Fibroblast of skin of back (primary cell): ENCODE measurements at regions not wholly inside any gene's neighbourhood (a gene's known extent, or its start where the extent isn't known, plus 50 kb on each side); places are given as distances from the start of the nearest gene placed in this dataset.
"Not testable (repeated sequence)": the region's sequence is repeated elsewhere in the genome, so short reads cannot be mapped to it uniquely, and the experiment has no call there.

Experiments
- DNase-seq: peaks from one replicate; pipeline ENCODE4 v3.0.0-alpha.2; 2013

GRCh38 chr10:30730306-30730705, 100.8 kb upstream of the LYZL2 start:
- DNase-seq = no peak

- no peak for DNase-seq
These were observed 99.2 kb upstream of the LYZL2 start for GRCh38 chr10:30728766-30729165.

- no peak for DNase-seq
These were observed 98.6 kb upstream of the LYZL2 start for GRCh38 chr10:30728127-30728526.

- DNase-seq = no peak
These were observed 98.0 kb upstream of the LYZL2 start for GRCh38 chr10:30727524-30727923.

- DNase-seq = peak; percentile 57
These were observed 97.3 kb upstream of the LYZL2 start for GRCh38 chr10:30726783-30727414.

GRCh38 chr10:30725661-30726060, 96.1 kb upstream of the LYZL2 start:
- no peak for DNase-seq

GRCh38 chr10:30724296-30724695, 94.7 kb upstream of the LYZL2 start:
- DNase-seq = peak; percentile 16

GRCh38 chr10:30722956-30723620, 93.5 kb upstream of the LYZL2 start:
- DNase-seq = no peak

GRCh38 chr10:30719832-30720231, 90.3 kb upstream of the LYZL2 start:
- no peak for DNase-seq

GRCh38 chr10:30709700-30710358, 80.3 kb upstream of the LYZL2 start:
- DNase-seq = no peak

GRCh38 chr10:30709229-30709628, 79.7 kb upstream of the LYZL2 start:
- DNase-seq = no peak

GRCh38 chr10:30708234-30708633, 78.7 kb upstream of the LYZL2 start:
- DNase-seq = no peak

- not testable (repeated sequence) for DNase-seq
These were observed 76.6 kb upstream of the LYZL2 start for GRCh38 chr10:30706189-30706588.

- DNase-seq = no peak
These were observed 76.1 kb upstream of the LYZL2 start for GRCh38 chr10:30705625-30706149.

GRCh38 chr10:30705101-30705624, 75.6 kb upstream of the LYZL2 start:
- no peak for DNase-seq

- DNase-seq = not testable (repeated sequence)
These were observed 75.1 kb upstream of the LYZL2 start for GRCh38 chr10:30704601-30705100.

GRCh38 chr10:30704026-30704600, 74.6 kb upstream of the LYZL2 start:
- no peak for DNase-seq

GRCh38 chr10:30703446-30703845, 73.9 kb upstream of the LYZL2 start:
- not testable (repeated sequence) for DNase-seq

- DNase-seq = no peak
These were observed 73.3 kb upstream of the LYZL2 start for GRCh38 chr10:30702860-30703259.

- DNase-seq = peak; percentile 79
These were observed 72.1 kb upstream of the LYZL2 start for GRCh38 chr10:30701451-30702173.

- DNase-seq = no peak
These were observed 68.3 kb upstream of the LYZL2 start for GRCh38 chr10:30697806-30698205.

- DNase-seq = not testable (repeated sequence)
These were observed 67.7 kb upstream of the LYZL2 start for GRCh38 chr10:30697221-30697620.
